Ovary (tissue), 3 donors: ENCODE measurements at regions not wholly inside any gene's neighbourhood (a gene's known extent, or its start where the extent isn't known, plus 50 kb on each side); places are given as distances from the start of the nearest gene placed in this dataset.

Source experiments
- CTCF ChIP-seq, 3 donors: fragments of 450-650 bp in 2 of 3; fragments of 200-600 bp in 1 of 3; IDR thresholded peaks; one replicate each; pipeline versions ENCODE4 v1.5.1 to v1.8.0; 2016 to 2022; ENCODE audit warnings: antibody characterized with exemption in 3 of 3, mild to moderate bottlenecking in 1 of 3
- EP300 ChIP-seq: sonication (generic); formaldehyde crosslinking; IDR thresholded peaks from one replicate; pipeline ENCODE4 v1.6.1; 2017; ENCODE audit warnings: antibody characterized with exemption
- POLR2A ChIP-seq: fragments of 450-650 bp; IDR thresholded peaks from one replicate; pipeline ENCODE4 v1.6.1; 2017; ENCODE audit warnings: antibody characterized with exemption, mild to moderate bottlenecking, moderate library complexity
- donor health status: DM: no; HTN: no; CAD: no.

GRCh38 chr1:60894130-60894529 lies 188.2 kb upstream of the NFIA start:
- TF ChIP-seq CTCF (IDR thresholded peaks at IDR 0.05) = no peak
- no peak for TF ChIP-seq EP300
- no peak for TF ChIP-seq POLR2A
